Coronary artery (tissue), 2 donors: ENCODE measurements at regions not wholly inside any gene's neighbourhood (a gene's known extent, or its start where the extent isn't known, plus 50 kb on each side); places are given as distances from the start of the nearest gene placed in this dataset.

ENCODE experiments used
- DNase-seq: peaks from one replicate; pipeline ENCODE4 v3.0.0-alpha.2; 2017; ENCODE audit warnings: low spot score
- H3K27ac ChIP-seq, 2 donors: fragments of 200-600 bp; sonication (generic); one replicate each; pipeline ENCODE4 v1.5.1; 2016 to 2019
- H3K4me3 ChIP-seq: fragments of 200-600 bp; sonication (generic); 2 replicates; pipeline ENCODE4 v1.5.1; 2016; ENCODE audit warnings: mild to moderate bottlenecking, moderate library complexity
- CTCF ChIP-seq: fragments of 200-600 bp; sonication (generic); IDR thresholded peaks from one replicate; pipeline ENCODE4 v1.5.1; 2019; ENCODE audit warnings: antibody characterized with exemption

GRCh38 chr4:79266136-79266535, 59.7 kb downstream of the NAA11 start:
- no peak for DNase-seq
- H3K4me3 ChIP-seq: no peak overlapping the region
- no peak overlapping the region for H3K27ac ChIP-seq
- no peak for TF ChIP-seq CTCF

GRCh38 chr4:79259242-79259641, 66.6 kb downstream of the NAA11 start:
- H3K27ac ChIP-seq: no peak overlapping the region
- H3K4me3 ChIP-seq: no peak overlapping the region
- no peak for TF ChIP-seq CTCF
- no peak for DNase-seq

GRCh38 chr4:79258614-79259176, 67.2 kb downstream of the NAA11 start:
- no peak for DNase-seq
- TF ChIP-seq CTCF: no peak
- no peak overlapping the region for H3K27ac ChIP-seq
- H3K4me3 ChIP-seq: no peak overlapping the region

- no peak for DNase-seq
- Histone ChIP-seq H3K4me3 (no peak overlapping the region), H3K27ac (no peak overlapping the region)
- TF ChIP-seq CTCF: no peak
Observed at GRCh38 chr4:79257953-79258613, 67.8 kb downstream of the NAA11 start.

- H3K27ac ChIP-seq: no peak overlapping the region
- TF ChIP-seq CTCF: no peak
- DNase-seq: no peak
Observed at GRCh38 chr4:79255793-79256192, 70.1 kb downstream of the NAA11 start.

GRCh38 chr4:79253924-79254323, 71.9 kb downstream of the NAA11 start:
- no peak for TF ChIP-seq CTCF
- Histone ChIP-seq H3K27ac (no peak overlapping the region), H3K4me3 (no peak overlapping the region)
- no peak for DNase-seq

More at GRCh38 chr4:79255793-79256192, 70.1 kb downstream of the NAA11 start:
- no peak overlapping the region for H3K4me3 ChIP-seq

GRCh38 chr4:79253168-79253567, 72.7 kb downstream of the NAA11 start:
- no peak for DNase-seq
- Histone ChIP-seq H3K27ac (no peak overlapping the region), H3K4me3 (no peak overlapping the region)
- TF ChIP-seq CTCF: no peak
